ENCODE measurements at regions not wholly inside any gene's neighbourhood (a gene's known extent, or its start where the extent isn't known, plus 50 kb on each side); places are given as distances from the start of the nearest gene placed in this dataset.

GRCh38 chr11:37422511-37422910 is 824.5 kb upstream of the RAG2 start:
- no peaks in the 10 kb centered on the region for H3K9me3 ChIP-seq
- no peak overlapping the region for H3K4me3 ChIP-seq
- no peaks in the 10 kb centered on the region for H3K36me3 ChIP-seq
- TF ChIP-seq POLR2A (IDR thresholded peaks at IDR 0.05) (no peak), CTCF (IDR thresholded peaks at IDR 0.05) (no peak)
- H3K27ac ChIP-seq: no peak overlapping the region
- DNase-seq: no peak
- H3K4me1 ChIP-seq: no peaks in the 10 kb centered on the region
- intact Hi-C loops (cut with DNase I; ENCODE audit: low total_unique reads): no loop called here
- H3K27me3 ChIP-seq: no peaks in the 10 kb centered on the region

- Histone ChIP-seq H3K4me3 (no peak overlapping the region), H3K4me1 (no peaks in the 10 kb centered on the region), H3K27me3 (no peaks in the 10 kb centered on the region), H3K9me3 (no peaks in the 10 kb centered on the region), H3K27ac (no peak overlapping the region), H3K36me3 (no peaks in the 10 kb centered on the region)
- DNase-seq: no peak
- intact Hi-C loops (cut with DNase I; ENCODE audit: low total_unique reads): no loop called here
- TF ChIP-seq POLR2A (IDR thresholded peaks at IDR 0.05): no peak
- TF ChIP-seq CTCF (IDR thresholded peaks at IDR 0.05): no peak
Observed at GRCh38 chr11:37411289-37411688, 813.3 kb upstream of the RAG2 start.

GRCh38 chr11:37409124-37409523 is 811.1 kb upstream of the RAG2 start:
- no peaks in the 10 kb centered on the region for H3K27me3 ChIP-seq
- TF ChIP-seq CTCF (IDR thresholded peaks at IDR 0.05) (no peak), POLR2A (IDR thresholded peaks at IDR 0.05) (no peak)

GRCh38 chr11:37407461-37407860 is 809.4 kb upstream of the RAG2 start:
- H3K27ac ChIP-seq: no peak overlapping the region
- TF ChIP-seq POLR2A (IDR thresholded peaks at IDR 0.05) (no peak), CTCF (IDR thresholded peaks at IDR 0.05) (no peak)
- no peaks in the 10 kb centered on the region for H3K27me3 ChIP-seq
- intact Hi-C loops (cut with DNase I; ENCODE audit: low total_unique reads): no loop called here
- H3K36me3 ChIP-seq: no peaks in the 10 kb centered on the region
- DNase-seq: no peak
- no peaks in the 10 kb centered on the region for H3K9me3 ChIP-seq
- no peaks in the 10 kb centered on the region for H3K4me1 ChIP-seq
- no peak overlapping the region for H3K4me3 ChIP-seq

More at GRCh38 chr11:37409124-37409523, 811.1 kb upstream of the RAG2 start:
- Histone ChIP-seq H3K27ac (no peak overlapping the region), H3K36me3 (no peaks in the 10 kb centered on the region), H3K4me3 (no peak overlapping the region), H3K9me3 (no peaks in the 10 kb centered on the region), H3K4me1 (no peaks in the 10 kb centered on the region)
- DNase-seq: no peak
- intact Hi-C loops (cut with DNase I; ENCODE audit: low total_unique reads): no loop called here

GRCh38 chr11:37406651-37407050 is 808.6 kb upstream of the RAG2 start:
- H3K4me1 ChIP-seq: no peaks in the 10 kb centered on the region
- H3K4me3 ChIP-seq: no peak overlapping the region
- H3K27me3 ChIP-seq: no peaks in the 10 kb centered on the region
- intact Hi-C loops (cut with DNase I; ENCODE audit: low total_unique reads): no loop called here
- H3K27ac ChIP-seq: no peak overlapping the region
- H3K9me3 ChIP-seq: no peaks in the 10 kb centered on the region
- DNase-seq: no peak
- no peaks in the 10 kb centered on the region for H3K36me3 ChIP-seq
- TF ChIP-seq CTCF (IDR thresholded peaks at IDR 0.05) (no peak), POLR2A (IDR thresholded peaks at IDR 0.05) (no peak)

Data from uterus (tissue), 3 donors.